GM12891 (cell line): ENCODE measurements at regions not wholly inside any gene's neighbourhood (a gene's known extent, or its start where the extent isn't known, plus 50 kb on each side); places are given as distances from the start of the nearest gene placed in this dataset.

ENCODE experiments used
- POLR2A ChIP-seq: IDR thresholded peaks from 2 replicates; pipeline ENCODE4 v1.6.1; 2011; ENCODE audit warnings: low read depth, low read length, control low read depth
- POLR2AphosphoS5 ChIP-seq: IDR thresholded peaks from 2 replicates; pipeline ENCODE4 v1.6.1; 2011; ENCODE audit warnings: low read depth, low read length, control low read depth

DNA sequence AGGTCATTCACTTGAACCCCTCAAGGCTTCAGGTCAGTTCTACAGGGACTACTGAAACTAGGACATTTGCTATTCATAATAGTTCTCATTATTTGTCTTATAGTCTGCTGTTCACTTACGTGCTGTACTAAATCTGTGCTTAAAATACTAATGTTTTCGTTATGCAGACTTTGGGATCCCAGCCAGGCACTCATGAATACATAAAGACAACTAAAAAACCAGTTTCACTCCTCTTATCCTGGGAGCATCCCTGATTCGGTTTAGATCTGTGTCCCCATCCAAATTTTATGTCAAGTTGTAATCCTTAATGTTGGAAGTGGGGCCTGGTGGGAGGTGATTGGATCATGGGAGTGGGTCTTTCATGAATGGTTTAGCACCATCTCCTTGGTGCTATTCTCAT is 1291.8 kb downstream of the CDH11 start:
- TF ChIP-seq POLR2AphosphoS5 (no peak), POLR2A (no peak)
